ENCODE measurements at regions not wholly inside any gene's neighbourhood (a gene's known extent, or its start where the extent isn't known, plus 50 kb on each side); places are given as distances from the start of the nearest gene placed in this dataset.

DNA sequence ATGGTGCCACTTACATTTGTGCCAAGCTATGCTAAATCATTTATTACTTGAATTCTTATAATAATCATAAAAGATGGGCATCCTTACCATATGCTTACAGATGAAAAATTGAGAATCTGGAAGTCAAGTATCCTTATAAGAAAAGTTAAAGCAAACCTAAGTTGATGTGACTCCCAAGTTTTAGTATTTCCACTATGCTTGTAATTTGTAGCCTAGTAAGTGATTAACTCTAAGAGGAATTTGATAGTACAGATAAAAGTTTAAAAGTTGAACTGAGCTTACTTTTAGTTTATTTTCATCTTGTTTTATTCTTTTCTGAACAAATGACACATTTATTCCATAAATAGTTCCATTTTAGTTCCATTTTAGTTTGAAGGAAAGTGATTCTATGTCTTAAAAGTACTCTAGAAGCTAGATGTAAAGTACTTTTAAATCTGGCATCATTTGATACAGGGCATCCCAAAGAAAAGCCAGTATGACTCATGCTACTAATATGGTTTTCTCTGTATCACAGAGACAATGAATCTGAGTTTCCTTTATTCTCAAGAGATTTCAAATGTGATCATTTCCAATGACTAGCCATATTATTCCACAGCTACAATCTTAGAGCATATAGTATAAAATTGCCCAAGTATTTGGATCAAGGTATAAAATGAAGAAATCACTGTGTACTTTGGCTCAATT is 596.0 kb downstream of the SLC16A7 start:
- H3K4me1 ChIP-seq = no peaks in the 10 kb centered on the region
- H3K9me3 ChIP-seq = no peaks in the 10 kb centered on the region
- no peak overlapping the region for H3K4me3 ChIP-seq
- H3K36me3 ChIP-seq = no peaks in the 10 kb centered on the region
- H3K27ac ChIP-seq = no peak overlapping the region
- TF ChIP-seq POLR2A (IDR thresholded peaks at IDR 0.05) = no peak
- TF ChIP-seq, protein P1, sequence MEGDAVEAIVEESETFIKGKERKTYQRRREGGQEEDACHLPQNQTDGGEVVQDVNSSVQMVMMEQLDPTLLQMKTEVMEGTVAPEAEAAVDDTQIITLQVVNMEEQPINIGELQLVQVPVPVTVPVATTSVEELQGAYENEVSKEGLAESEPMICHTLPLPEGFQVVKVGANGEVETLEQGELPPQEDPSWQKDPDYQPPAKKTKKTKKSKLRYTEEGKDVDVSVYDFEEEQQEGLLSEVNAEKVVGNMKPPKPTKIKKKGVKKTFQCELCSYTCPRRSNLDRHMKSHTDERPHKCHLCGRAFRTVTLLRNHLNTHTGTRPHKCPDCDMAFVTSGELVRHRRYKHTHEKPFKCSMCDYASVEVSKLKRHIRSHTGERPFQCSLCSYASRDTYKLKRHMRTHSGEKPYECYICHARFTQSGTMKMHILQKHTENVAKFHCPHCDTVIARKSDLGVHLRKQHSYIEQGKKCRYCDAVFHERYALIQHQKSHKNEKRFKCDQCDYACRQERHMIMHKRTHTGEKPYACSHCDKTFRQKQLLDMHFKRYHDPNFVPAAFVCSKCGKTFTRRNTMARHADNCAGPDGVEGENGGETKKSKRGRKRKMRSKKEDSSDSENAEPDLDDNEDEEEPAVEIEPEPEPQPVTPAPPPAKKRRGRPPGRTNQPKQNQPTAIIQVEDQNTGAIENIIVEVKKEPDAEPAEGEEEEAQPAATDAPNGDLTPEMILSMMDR (IDR thresholded peaks at IDR 0.05) = no peak
- DNase-seq = no peak
- no peaks in the 10 kb centered on the region for H3K27me3 ChIP-seq
- intact Hi-C loops (cut with DNase I) = no loop called here

DNA sequence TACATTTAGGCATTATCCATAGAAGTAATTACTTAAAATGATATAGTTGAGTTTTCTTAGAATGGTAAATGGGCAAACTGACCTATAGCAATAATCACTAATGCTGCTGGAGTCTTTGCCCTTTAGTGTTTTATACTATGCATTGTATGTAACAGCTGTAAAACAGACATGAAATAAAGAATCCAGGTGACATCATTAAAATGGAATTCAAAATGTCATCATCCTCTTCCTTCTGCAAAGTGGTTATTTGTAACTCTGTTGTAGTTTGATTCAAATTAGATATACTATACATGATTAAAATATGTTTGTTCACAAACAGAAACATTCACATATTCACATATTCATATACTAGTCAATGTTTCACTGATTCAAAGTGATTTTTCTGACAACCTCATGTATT is 598.8 kb downstream of the SLC16A7 start:
- Histone ChIP-seq H3K9me3 (no peaks in the 10 kb centered on the region), H3K4me3 (no peak overlapping the region), H3K27me3 (no peaks in the 10 kb centered on the region), H3K36me3 (no peaks in the 10 kb centered on the region), H3K27ac (no peak overlapping the region), H3K4me1 (no peaks in the 10 kb centered on the region)
- DNase-seq = no peak
- intact Hi-C loops (cut with DNase I) = no loop called here
- TF ChIP-seq, protein P1 (IDR thresholded peaks at IDR 0.05) = no peak
- no peak for TF ChIP-seq POLR2A (IDR thresholded peaks at IDR 0.05)

DNA sequence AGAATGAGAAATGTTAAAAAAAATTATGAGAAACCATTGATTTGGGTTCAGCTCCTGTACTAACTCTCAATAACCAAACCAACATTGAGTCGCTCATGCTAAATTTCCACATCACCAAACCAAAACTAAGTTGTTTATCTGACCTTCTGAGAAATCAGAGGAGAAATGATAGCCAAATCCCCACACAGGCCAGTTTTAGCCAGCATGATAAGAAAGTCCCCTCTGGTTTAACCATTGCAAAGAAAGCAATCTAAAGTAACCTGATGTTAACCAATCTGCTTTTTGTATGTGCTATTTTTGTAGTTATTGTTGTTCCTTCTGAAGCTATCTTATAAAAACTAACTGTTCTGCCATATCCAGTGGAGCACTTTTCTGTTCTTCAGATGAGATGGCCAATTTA is 599.7 kb downstream of the SLC16A7 start:
- no peak for DNase-seq
- intact Hi-C loops (cut with DNase I) = no loop called here
- no peak overlapping the region for H3K27ac ChIP-seq
- no peaks in the 10 kb centered on the region for H3K9me3 ChIP-seq
- no peak for TF ChIP-seq POLR2A (IDR thresholded peaks at IDR 0.05)
- TF ChIP-seq, protein P1 (IDR thresholded peaks at IDR 0.05) = no peak
- no peaks in the 10 kb centered on the region for H3K27me3 ChIP-seq
- H3K4me1 ChIP-seq = no peaks in the 10 kb centered on the region
- H3K36me3 ChIP-seq = no peaks in the 10 kb centered on the region
- H3K4me3 ChIP-seq = no peak overlapping the region
- 89 to 100% methylated on average over 1 of the region's 1 CpG for WGBS, 2 donors

DNA sequence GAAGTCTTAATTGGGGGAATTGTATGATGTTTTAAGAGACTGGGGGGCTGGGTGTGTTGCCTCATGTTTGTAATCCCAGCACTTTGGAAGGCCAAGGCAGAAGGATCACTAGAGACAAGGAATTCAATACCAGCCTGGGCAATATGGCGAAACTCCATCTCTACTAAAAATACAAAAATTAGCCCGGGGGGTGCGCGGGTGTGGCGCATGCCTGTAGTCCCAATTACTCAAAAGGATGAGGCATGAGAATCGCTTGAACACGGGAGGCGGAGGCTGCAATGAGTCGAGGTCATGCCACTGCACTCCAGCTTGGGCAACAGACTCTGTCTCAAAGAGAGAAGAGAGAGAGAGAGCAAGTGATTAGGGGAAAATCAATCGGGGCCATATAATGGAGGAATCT is 600.5 kb downstream of the SLC16A7 start:
- Histone ChIP-seq H3K27me3 (no peaks in the 10 kb centered on the region), H3K4me3 (no peak overlapping the region), H3K36me3 (no peaks in the 10 kb centered on the region), H3K4me1 (no peaks in the 10 kb centered on the region), H3K9me3 (no peaks in the 10 kb centered on the region), H3K27ac (no peak overlapping the region)
- intact Hi-C loops (cut with DNase I) = no loop called here
- WGBS, 2 donors = 90 to 92% methylated on average over 10 of the region's 10 CpGs
- TF ChIP-seq, protein P1 (IDR thresholded peaks at IDR 0.05) = no peak
- no peak for TF ChIP-seq POLR2A (IDR thresholded peaks at IDR 0.05)
- DNase-seq = no peak

DNA sequence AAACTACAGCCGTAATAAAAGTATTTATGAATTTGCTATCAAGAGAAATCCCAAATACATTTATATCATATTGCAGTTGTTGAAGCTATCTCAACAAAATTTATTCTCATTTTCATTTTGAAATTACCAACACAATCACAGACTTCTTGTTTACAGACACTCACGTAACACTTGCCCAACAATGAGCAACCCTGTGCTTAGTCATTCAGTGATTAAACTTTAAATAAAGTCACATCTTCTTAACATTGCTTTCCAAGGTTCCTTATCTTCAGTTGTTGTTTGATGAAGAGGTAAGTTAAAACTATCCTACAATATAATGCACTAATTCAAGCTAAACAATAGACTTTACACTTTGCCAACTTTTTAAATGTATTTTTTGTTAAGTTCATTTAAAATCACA is 601.8 kb downstream of the SLC16A7 start:
- H3K27ac ChIP-seq = no peak overlapping the region
- no peaks in the 10 kb centered on the region for H3K9me3 ChIP-seq
- TF ChIP-seq, protein P1 (IDR thresholded peaks at IDR 0.05) = no peak
- TF ChIP-seq POLR2A (IDR thresholded peaks at IDR 0.05) = no peak
- intact Hi-C loops (cut with DNase I) = no loop called here
- no peaks in the 10 kb centered on the region for H3K4me1 ChIP-seq
- no peaks in the 10 kb centered on the region for H3K36me3 ChIP-seq
- H3K27me3 ChIP-seq = no peaks in the 10 kb centered on the region
- WGBS, 2 donors = 55 to 57% methylated on average over 2 of the region's 2 CpGs
- no peak for DNase-seq
- no peak overlapping the region for H3K4me3 ChIP-seq
